ENCODE measurements at regions not wholly inside any gene's neighbourhood (a gene's known extent, or its start where the extent isn't known, plus 50 kb on each side); places are given as distances from the start of the nearest gene placed in this dataset.

DNA sequence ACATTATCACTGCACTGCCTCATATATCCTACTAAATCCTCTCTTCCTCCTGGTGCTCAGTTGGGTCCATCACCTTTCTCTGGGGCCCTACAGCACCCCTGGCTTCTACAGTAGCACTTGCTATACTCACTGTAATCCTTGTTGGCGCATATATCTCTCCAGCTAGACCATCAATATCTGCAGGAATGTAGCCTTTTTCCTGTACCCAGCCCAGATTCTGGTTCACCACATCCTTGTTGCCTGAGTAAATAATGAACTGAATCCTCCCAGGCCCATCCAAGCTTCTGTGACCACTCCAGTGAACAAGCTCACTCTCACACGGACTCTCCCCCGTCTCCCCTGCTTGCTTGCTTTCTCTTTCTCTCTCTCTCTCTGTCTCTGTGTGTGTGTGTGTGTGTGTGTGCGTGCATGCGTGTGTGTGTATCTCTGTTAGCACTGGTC, 62.5 kb upstream of the LIPC start:
- ChIA-PET POLR2A (no interaction called here), CTCF (no interaction called here)
- Mint-ChIP-seq H3K4me3 (no peak overlapping the region), H3K4me1 (no peaks in the 10 kb centered on the region), H3K9me3 (ENCODE audit: insufficient read depth) (peaks cover 3% of the 10 kb centered on the region), H3K27ac (no peak overlapping the region), H3K27me3 (peaks cover 5% of the 10 kb centered on the region)
- Histone ChIP-seq H3K4me2 (replicated peaks; ENCODE audit: low read depth, low read length, poor library complexity, severe bottlenecking) (no peak overlapping the region), H2AFZ (ENCODE audit: insufficient read depth, low read depth, low read length, poor library complexity, severe bottlenecking) (no peak overlapping the region), H3K9ac (ENCODE audit: low read length) (no peak overlapping the region), H3K9me3 (ENCODE audit: control extremely low read depth in 1 of 3, control insufficient read depth in 2 of 3, insufficient read depth in 1 of 3, low read length in 2 of 3) (peaks cover 1 to 7% (median 5%) of the 10 kb centered on the region in 3 donors), H3K27ac (ENCODE audit: low read length in 2 of 2) (no peak overlapping the region), H4K20me1 (ENCODE audit: control insufficient read depth, insufficient read depth, low read length, poor library complexity, severe bottlenecking) (no peaks in the 10 kb centered on the region), H3K4me1 (ENCODE audit: control insufficient read depth in 2 of 2, insufficient read depth in 2 of 2, low read length in 2 of 2) (no peaks in the 10 kb centered on the region), H3K79me2 (ENCODE audit: control insufficient read depth, insufficient read depth, low read length) (no peaks in the 10 kb centered on the region), H3K36me3 (replicated peaks in 1 of 2; ENCODE audit: control extremely low read depth in 1 of 2, control insufficient read depth in 1 of 2, extremely low read depth in 1 of 2, insufficient read depth in 2 of 2, low read length in 1 of 2) (no peaks in the 10 kb centered on the region), H3K4me3 (ENCODE audit: control extremely low read depth in 1 of 5, extremely low read depth in 1 of 5, insufficient read depth in 1 of 5, low read depth in 2 of 5, low read length in 4 of 5) (no peak overlapping the region), H3K27me3 (replicated peaks in 1 of 4; ENCODE audit: control extremely low read depth in 1 of 4, control insufficient read depth in 3 of 4, insufficient read depth in 4 of 4, low read length in 3 of 4) (no peaks in the 10 kb centered on the region)
- WGBS (ENCODE audit: insufficient coverage) = 86% methylated on average over 1 of the region's 5 CpGs
- DNase-seq (no peak), ATAC-seq (ENCODE audit: low read depth) (no peak)
- intact Hi-C loops (cut with micrococcal nuclease) = loop anchor here (10.0 kb wide), 1 partner anchor 64 kb away; no protein-coding TSS in a partner anchor
- TF ChIP-seq EZH2 (IDR thresholded peaks at IDR 0.05; ENCODE audit: borderline replicate concordance, insufficient read depth, low read depth, low read length, poor library complexity, severe bottlenecking) = no peak

DNA sequence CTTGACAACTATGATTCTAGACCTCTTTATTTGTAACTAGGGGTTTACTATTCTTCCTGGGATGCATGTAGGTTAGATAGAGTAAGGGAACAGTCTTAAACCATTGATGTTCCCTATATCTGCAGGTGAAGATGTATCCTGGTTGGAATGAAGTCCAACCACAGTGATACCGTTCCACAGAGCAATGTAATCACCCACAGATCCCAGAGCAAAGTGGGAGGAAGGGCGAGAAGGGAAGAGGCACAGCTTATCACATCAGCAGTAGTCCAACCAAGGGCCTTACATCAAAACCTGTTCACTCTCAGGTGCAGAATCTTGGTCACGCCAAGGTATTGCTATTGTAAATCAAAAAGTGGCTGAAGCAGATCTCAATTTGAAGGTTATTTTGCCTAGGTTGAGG, 61.8 kb upstream of the LIPC start:
- POLR2A ChIA-PET = no interaction called here
- no peak for ATAC-seq (ENCODE audit: low read depth)
- no peaks in the 10 kb centered on the region for H3K27me3 ChIP-seq (replicated peaks in 1 of 4; ENCODE audit: control extremely low read depth in 1 of 4, control insufficient read depth in 3 of 4, insufficient read depth in 4 of 4, low read length in 3 of 4)
- no peak overlapping the region for H3K4me3 ChIP-seq (ENCODE audit: control extremely low read depth in 1 of 5, extremely low read depth in 1 of 5, insufficient read depth in 1 of 5, low read depth in 2 of 5, low read length in 4 of 5)
- H3K79me2 ChIP-seq (ENCODE audit: control insufficient read depth, insufficient read depth, low read length) = no peaks in the 10 kb centered on the region
- no peak overlapping the region for H3K9ac ChIP-seq (ENCODE audit: low read length)
- H3K4me2 ChIP-seq (replicated peaks; ENCODE audit: low read depth, low read length, poor library complexity, severe bottlenecking) = no peak overlapping the region
- peaks cover 2 to 7% (median 5%) of the 10 kb centered on the region in 3 donors for H3K9me3 ChIP-seq (ENCODE audit: control extremely low read depth in 1 of 3, control insufficient read depth in 2 of 3, insufficient read depth in 1 of 3, low read length in 2 of 3)
- intact Hi-C loops (cut with micrococcal nuclease) = loop anchor here (10.0 kb wide), 1 partner anchor 65 kb away; no protein-coding TSS in a partner anchor
- no peak for DNase-seq
- Mint-ChIP-seq H3K27ac (no peak overlapping the region), H3K9me3 (ENCODE audit: insufficient read depth) (peaks cover 3% of the 10 kb centered on the region), H3K4me3 (no peak overlapping the region), H3K4me1 (no peaks in the 10 kb centered on the region), H3K27me3 (peaks cover 3% of the 10 kb centered on the region)
- CTCF ChIA-PET = no interaction called here
- H3K36me3 ChIP-seq (replicated peaks in 1 of 2; ENCODE audit: control extremely low read depth in 1 of 2, control insufficient read depth in 1 of 2, extremely low read depth in 1 of 2, insufficient read depth in 2 of 2, low read length in 1 of 2) = no peaks in the 10 kb centered on the region
- H3K27ac ChIP-seq (ENCODE audit: low read length in 2 of 2) = no peak overlapping the region
- TF ChIP-seq, protein P1, sequence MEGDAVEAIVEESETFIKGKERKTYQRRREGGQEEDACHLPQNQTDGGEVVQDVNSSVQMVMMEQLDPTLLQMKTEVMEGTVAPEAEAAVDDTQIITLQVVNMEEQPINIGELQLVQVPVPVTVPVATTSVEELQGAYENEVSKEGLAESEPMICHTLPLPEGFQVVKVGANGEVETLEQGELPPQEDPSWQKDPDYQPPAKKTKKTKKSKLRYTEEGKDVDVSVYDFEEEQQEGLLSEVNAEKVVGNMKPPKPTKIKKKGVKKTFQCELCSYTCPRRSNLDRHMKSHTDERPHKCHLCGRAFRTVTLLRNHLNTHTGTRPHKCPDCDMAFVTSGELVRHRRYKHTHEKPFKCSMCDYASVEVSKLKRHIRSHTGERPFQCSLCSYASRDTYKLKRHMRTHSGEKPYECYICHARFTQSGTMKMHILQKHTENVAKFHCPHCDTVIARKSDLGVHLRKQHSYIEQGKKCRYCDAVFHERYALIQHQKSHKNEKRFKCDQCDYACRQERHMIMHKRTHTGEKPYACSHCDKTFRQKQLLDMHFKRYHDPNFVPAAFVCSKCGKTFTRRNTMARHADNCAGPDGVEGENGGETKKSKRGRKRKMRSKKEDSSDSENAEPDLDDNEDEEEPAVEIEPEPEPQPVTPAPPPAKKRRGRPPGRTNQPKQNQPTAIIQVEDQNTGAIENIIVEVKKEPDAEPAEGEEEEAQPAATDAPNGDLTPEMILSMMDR (IDR thresholded peaks at IDR 0.05) = no peak
- TF ChIP-seq EZH2 (IDR thresholded peaks at IDR 0.05; ENCODE audit: borderline replicate concordance, insufficient read depth, low read depth, low read length, poor library complexity, severe bottlenecking) = no peak
- no peak overlapping the region for H2AFZ ChIP-seq (ENCODE audit: insufficient read depth, low read depth, low read length, poor library complexity, severe bottlenecking)
- H3K4me1 ChIP-seq (ENCODE audit: control insufficient read depth in 2 of 2, insufficient read depth in 2 of 2, low read length in 2 of 2) = no peaks in the 10 kb centered on the region
- H4K20me1 ChIP-seq (ENCODE audit: control insufficient read depth, insufficient read depth, low read length, poor library complexity, severe bottlenecking) = no peaks in the 10 kb centered on the region
- WGBS (ENCODE audit: insufficient coverage) = no CpG with 5 or more reads among the region's 3 CpGs

Measured in B cell (primary cell).